ENCODE measurements at regions not wholly inside any gene's neighbourhood (a gene's known extent, or its start where the extent isn't known, plus 50 kb on each side); places are given as distances from the start of the nearest gene placed in this dataset.

GRCh38 chr21:20735257-20735656 lies 263.0 kb upstream of the NCAM2 start:
- no peak for DNase-seq
- TF ChIP-seq GATA1 (IDR thresholded peaks at IDR 0.05; ENCODE audit: low read depth, low read length) (no peak), POLR2A (IDR thresholded peaks at IDR 0.05; ENCODE audit: low read length) (no peak)

- no peak for DNase-seq
Measured at GRCh38 chr21:20737227-20737913, 260.8 kb upstream of the NCAM2 start.

GRCh38 chr21:20739421-20739820 lies 258.8 kb upstream of the NCAM2 start:
- DNase-seq: peak; percentile 1 to 10
- TF ChIP-seq POLR2A (IDR thresholded peaks at IDR 0.05; ENCODE audit: low read length) (no peak), GATA1 (IDR thresholded peaks at IDR 0.05; ENCODE audit: low read depth, low read length) (no peak)

More at GRCh38 chr21:20737227-20737913, 260.8 kb upstream of the NCAM2 start:
- TF ChIP-seq POLR2A (IDR thresholded peaks at IDR 0.05; ENCODE audit: low read length) (no peak), GATA1 (IDR thresholded peaks at IDR 0.05; ENCODE audit: low read depth, low read length) (no peak)

GRCh38 chr21:20741445-20741844 lies 256.8 kb upstream of the NCAM2 start:
- DNase-seq: no peak

GRCh38 chr21:20760221-20760620 lies 238.0 kb upstream of the NCAM2 start:
- DNase-seq: no peak

More at GRCh38 chr21:20741445-20741844, 256.8 kb upstream of the NCAM2 start:
- TF ChIP-seq GATA1 (IDR thresholded peaks at IDR 0.05; ENCODE audit: low read depth, low read length) (no peak), POLR2A (IDR thresholded peaks at IDR 0.05; ENCODE audit: low read length) (no peak)

GRCh38 chr21:20774737-20775136 lies 223.5 kb upstream of the NCAM2 start:
- DNase-seq: no peak
- TF ChIP-seq POLR2A (IDR thresholded peaks at IDR 0.05; ENCODE audit: low read length): no peak
- TF ChIP-seq GATA1 (IDR thresholded peaks at IDR 0.05; ENCODE audit: low read depth, low read length): no peak

More at GRCh38 chr21:20760221-20760620, 238.0 kb upstream of the NCAM2 start:
- TF ChIP-seq GATA1 (IDR thresholded peaks at IDR 0.05; ENCODE audit: low read depth, low read length) (no peak), POLR2A (IDR thresholded peaks at IDR 0.05; ENCODE audit: low read length) (no peak)

GRCh38 chr21:20779321-20779720 lies 218.9 kb upstream of the NCAM2 start:
- no peak for TF ChIP-seq GATA1 (IDR thresholded peaks at IDR 0.05; ENCODE audit: low read depth, low read length)
- TF ChIP-seq POLR2A (IDR thresholded peaks at IDR 0.05; ENCODE audit: low read length): no peak
- no peak for DNase-seq

- no peak for DNase-seq
- no peak for TF ChIP-seq POLR2A (IDR thresholded peaks at IDR 0.05; ENCODE audit: low read length)
- no peak for TF ChIP-seq GATA1 (IDR thresholded peaks at IDR 0.05; ENCODE audit: low read depth, low read length)
Measured at GRCh38 chr21:20783611-20784010, 214.6 kb upstream of the NCAM2 start.

- DNase-seq: no peak
- TF ChIP-seq POLR2A (IDR thresholded peaks at IDR 0.05; ENCODE audit: low read length) (no peak), GATA1 (IDR thresholded peaks at IDR 0.05; ENCODE audit: low read depth, low read length) (no peak)
Measured at GRCh38 chr21:20789729-20790500, 208.3 kb upstream of the NCAM2 start.

GRCh38 chr21:20800106-20800505 lies 198.1 kb upstream of the NCAM2 start:
- TF ChIP-seq POLR2A (IDR thresholded peaks at IDR 0.05; ENCODE audit: low read length) (no peak), GATA1 (IDR thresholded peaks at IDR 0.05; ENCODE audit: low read depth, low read length) (no peak)
- DNase-seq: no peak

- TF ChIP-seq POLR2A (IDR thresholded peaks at IDR 0.05; ENCODE audit: low read length) (no peak), GATA1 (IDR thresholded peaks at IDR 0.05; ENCODE audit: low read depth, low read length) (no peak)
- DNase-seq: no peak
Measured at GRCh38 chr21:20802201-20802600, 196.0 kb upstream of the NCAM2 start.

GRCh38 chr21:20802631-20803260 lies 195.5 kb upstream of the NCAM2 start:
- DNase-seq: no peak
- TF ChIP-seq POLR2A (IDR thresholded peaks at IDR 0.05; ENCODE audit: low read length): no peak
- TF ChIP-seq GATA1 (IDR thresholded peaks at IDR 0.05; ENCODE audit: low read depth, low read length): no peak

- TF ChIP-seq GATA1 (IDR thresholded peaks at IDR 0.05; ENCODE audit: low read depth, low read length): no peak
- TF ChIP-seq POLR2A (IDR thresholded peaks at IDR 0.05; ENCODE audit: low read length): no peak
- DNase-seq: no peak
Measured at GRCh38 chr21:20811702-20812101, 186.5 kb upstream of the NCAM2 start.

- no peak for DNase-seq
- TF ChIP-seq POLR2A (IDR thresholded peaks at IDR 0.05; ENCODE audit: low read length) (no peak), GATA1 (IDR thresholded peaks at IDR 0.05; ENCODE audit: low read depth, low read length) (no peak)
Measured at GRCh38 chr21:20814090-20814489, 184.1 kb upstream of the NCAM2 start.
